HG03460 (cell line): ENCODE measurements at regions not wholly inside any gene's neighbourhood (a gene's known extent, or its start where the extent isn't known, plus 50 kb on each side); places are given as distances from the start of the nearest gene placed in this dataset.
"Not testable (repeated sequence)": the region's sequence is repeated elsewhere in the genome, so short reads cannot be mapped to it uniquely, and the experiment has no call there.

Source experiments
- ATAC-seq: cut with Tn5 transposase; IDR thresholded peaks from one replicate; pipeline ENCODE4 v1.9.1; 2021; ENCODE audit not compliant: unreplicated experiment

DNA sequence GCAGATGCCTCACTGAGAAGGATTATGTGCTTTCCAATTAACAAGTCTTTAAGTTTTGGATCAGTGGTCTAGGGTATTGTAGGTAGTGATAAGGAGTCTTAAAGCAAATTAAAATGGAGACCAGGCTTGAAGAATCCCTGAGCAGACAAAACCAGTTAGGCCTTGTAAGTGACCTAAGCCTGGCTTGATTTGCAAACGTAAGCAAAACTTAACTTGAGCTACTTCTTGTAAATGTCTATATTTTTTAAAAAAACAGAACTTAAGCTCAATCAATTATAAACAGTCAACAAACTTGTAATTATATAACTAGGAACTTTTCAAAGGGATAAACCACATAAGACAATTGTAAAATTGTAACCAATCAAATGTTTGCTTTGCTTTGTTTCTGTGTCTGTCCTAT lies 72.7 kb upstream of the NALF2 start:
- no peak for ATAC-seq

DNA sequence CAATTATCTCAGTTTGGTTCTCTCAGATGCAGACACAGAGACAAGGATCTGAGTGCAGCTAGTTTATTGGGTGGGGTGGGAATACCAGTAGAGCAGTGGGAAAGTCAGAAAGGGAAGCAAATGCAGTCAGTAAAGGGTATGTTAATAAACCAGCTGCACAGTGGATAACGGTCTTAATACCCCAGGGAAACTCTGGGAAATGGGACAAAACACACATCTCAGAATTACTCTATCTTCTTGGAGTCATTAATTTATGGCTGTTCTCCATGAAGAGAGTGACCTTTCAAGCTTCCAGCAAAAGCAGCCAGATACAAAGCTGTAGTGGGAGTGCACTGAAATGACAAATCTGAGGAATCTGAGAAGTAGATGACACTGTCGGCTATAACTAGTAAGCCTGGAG lies 73.3 kb upstream of the NALF2 start:
- ATAC-seq: no peak

DNA sequence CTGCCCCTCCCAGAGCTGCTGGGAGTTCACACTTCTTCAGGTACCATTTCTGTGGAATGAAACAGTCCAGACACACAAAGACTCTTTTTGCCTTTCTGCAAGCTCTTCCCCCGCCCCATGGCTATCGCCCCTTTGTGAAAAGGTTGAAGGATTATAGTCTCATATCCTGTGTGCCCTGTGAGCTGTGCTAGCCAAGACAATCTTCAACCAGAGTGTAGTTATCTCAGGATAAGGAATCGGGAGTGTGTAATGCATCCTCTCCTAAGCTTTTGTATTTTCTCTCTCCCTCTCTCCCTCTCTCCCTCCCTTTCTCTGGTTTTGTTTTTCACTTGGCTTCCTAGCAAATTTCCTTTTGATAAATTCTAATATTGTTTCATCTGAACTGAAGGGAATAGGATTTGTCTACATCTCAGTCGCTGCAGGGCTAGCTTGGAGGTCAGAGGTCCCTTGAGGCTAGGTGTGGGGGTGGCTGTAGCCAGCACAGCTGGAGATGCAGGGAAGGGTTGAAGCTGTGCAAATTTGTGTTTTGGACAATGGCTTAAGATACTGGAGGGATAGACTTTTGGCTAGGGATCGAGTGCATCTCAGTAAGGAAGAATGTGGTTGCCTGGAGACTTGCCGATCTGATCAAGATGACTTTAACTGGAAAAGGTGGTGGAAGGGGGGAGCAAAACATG lies 74.6 kb upstream of the NALF2 start:
- no peak for ATAC-seq

GRCh38 chrX:69428216-69428615 lies 75.9 kb upstream of the NALF2 start:
- no peak for ATAC-seq

DNA sequence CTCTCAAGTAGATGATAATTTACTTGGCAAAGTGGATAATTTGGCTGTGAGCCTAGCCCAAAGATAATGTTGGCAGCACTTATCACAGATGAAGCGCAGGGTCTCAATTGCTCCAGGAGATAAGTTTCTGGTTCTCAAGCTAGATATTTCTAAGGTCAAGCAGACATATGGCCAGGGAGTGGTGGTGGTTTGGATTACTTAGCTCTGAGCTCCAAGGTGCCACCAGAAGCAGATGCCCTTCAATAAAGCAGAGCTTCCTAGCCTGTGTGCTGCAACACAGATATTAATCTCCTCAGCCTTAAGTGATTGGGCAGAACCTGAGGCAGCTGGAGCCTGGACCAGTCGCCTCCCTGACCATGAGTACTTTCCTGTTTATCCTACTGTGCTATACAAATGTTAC lies 79.2 kb upstream of the NALF2 start:
- ATAC-seq: no peak

DNA sequence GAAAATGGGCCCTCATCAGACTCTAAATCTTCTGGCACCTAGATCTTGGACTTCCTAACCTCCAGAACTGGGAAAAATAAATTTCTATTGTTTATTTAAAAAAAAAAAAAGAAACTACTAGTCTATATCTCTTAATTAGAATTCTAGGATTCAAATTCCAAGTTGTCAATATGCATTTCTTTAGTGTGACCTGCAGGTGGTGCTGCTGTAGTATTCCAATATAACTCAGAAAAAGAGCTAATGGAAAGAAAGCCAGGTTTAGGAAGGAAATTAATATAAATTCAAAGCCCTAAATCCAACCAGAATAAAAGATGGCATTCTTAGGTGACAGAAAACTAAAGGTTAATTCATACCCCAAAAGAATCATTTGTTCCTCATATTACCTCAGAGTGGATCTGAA lies 80.0 kb upstream of the NALF2 start:
- no peak for ATAC-seq

- ATAC-seq: not testable (repeated sequence)
These were observed 81.9 kb upstream of the NALF2 start for GRCh38 chrX:69422208-69422607.

GRCh38 chrX:69415698-69416097 lies 88.4 kb upstream of the NALF2 start:
- no peak for ATAC-seq

DNA sequence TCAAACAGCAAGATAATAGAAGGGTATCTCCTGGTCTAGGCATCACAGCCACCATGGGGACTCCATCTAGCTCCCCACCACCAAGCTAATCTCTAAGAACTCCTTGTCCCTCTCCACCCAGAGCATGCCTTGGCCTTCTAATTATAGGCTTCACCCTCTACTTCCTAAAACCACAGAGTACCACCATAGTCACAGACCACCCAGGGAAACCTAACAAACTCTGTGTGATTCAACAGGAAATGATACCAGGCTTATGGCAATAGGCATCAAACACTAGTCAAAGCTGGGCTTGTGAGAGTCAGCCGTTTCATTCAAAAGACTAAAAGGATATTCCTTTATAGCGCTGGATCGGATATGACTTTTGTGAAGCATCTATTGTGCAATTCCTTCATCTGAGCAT lies 91.5 kb upstream of the NALF2 start:
- no peak for ATAC-seq

DNA sequence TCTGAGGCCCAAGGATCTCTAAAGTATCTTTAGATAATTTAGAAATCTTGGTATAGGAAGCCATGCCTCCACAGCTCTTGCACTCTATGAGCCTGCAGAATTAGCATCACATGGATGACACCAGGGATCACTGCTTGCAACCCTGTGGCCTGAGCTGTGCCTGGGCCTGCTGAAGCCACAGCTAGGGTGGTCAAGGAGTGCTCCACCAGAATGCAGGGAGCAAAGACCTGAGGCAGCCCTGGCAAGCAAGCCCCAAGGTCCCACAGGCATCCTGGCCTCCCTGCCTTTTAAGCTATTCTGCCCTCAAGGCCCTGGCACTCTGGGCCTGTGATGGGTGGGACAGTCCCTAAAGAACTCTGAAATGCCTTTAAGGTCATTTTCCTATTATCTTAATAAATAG lies 105.2 kb upstream of the NALF2 start:
- ATAC-seq: no peak

DNA sequence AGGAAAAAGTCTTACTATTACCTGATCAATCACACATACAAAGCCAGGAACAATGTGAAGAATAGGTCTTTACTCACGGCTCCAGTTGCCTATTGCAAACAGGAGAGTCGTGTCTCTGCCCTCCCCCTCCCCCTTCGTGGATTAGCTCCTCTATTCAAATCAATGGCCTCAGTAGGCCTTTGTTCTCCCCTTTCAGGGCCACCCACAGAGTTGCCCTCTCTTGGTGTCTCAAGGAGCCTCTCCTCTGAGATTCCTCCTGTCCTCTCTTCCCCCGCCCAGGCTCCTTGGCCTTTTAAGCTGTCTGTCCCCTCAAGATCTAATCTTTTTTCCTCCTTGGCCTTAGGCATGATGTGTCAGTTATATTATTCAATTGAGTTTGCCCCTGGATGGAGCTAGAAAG lies 107.2 kb upstream of the NALF2 start:
- ATAC-seq: no peak

DNA sequence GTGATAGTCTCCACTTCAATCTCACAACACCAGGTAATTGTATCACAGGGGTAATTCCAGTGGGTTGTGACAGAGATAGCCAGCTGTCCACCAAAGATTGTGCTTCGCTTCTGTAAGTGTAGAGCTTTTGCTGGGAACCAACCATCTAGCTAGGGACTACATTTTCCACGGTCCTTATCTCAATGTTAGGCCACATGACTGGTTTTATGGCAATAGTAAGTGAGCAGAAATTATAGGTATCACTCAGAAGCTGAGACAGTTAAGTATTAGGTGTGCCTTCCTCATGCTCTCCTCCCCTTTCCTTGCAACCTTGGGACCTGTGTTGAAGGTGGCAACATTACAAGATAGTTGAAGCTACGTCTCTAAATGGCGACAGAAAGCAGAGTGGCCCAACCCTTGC lies 108.8 kb upstream of the NALF2 start:
- ATAC-seq: no peak

DNA sequence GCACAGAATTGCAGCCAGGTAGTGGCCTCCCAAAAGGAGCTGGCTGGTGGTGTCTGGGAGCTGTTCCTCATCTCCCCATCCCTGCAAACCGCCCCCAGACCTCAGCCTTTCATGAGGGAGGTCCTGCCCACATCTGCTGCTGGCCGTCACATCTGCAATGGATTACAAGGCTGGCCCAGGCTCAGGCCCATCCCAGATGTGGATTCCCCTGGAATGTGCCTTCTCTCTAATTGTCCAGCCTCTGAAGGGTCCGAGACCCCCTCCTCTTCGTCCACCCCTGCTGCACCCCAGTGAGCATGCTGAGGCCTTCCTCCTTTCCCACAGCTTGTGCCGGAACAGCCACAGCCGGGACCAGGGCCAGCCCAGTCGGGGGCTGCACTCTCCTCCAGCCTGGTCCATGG lies 115.0 kb upstream of the NALF2 start:
- no peak for ATAC-seq

- no peak for ATAC-seq
These were observed 115.6 kb upstream of the NALF2 start for GRCh38 chrX:69388526-69388925.

DNA sequence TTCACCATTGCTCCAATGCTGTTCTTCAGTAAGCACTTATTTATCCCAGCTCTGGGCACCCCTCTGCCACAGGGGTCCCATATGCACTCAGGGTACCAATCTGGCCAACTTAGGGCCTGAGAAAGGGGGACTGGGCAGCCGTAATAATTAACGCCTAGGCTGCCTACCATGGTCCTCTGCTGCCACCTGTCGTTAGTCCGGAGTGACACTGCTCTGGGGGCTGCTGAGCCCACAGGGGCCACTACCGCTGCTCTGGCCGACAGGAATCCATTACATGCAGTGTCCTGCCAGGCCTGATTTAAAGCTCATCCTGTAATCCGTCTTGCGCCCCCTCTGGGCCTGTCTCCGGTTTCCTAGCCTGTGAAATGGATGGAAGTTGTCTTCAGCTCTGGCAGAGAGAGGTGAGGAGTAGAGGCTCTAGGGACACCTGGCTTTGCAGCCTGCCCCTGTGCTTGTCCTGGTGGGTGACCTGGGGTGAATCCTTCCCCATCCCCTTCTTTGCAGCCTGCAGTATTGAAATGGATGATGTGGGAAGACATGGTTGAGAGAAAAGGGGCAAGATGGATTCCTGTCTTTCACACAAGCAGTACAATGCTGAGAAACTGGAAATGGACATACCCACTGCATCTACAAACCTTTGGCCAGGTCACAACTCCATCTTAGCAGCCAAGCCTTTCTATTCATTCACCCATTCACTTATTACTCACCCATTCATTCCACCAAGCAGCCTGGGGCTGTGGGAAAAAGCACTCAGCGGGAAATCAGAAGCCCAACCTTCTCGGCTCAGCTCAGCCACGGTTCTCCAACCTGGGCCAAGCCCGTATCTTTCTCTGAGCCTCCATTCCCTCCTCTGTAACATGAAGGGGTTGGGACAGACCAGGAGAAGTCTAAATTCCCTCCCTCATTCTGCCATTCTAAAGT lies 116.3 kb upstream of the NALF2 start:
- no peak for ATAC-seq

GRCh38 chrX:69386681-69387080 lies 117.4 kb upstream of the NALF2 start:
- ATAC-seq: no peak

DNA sequence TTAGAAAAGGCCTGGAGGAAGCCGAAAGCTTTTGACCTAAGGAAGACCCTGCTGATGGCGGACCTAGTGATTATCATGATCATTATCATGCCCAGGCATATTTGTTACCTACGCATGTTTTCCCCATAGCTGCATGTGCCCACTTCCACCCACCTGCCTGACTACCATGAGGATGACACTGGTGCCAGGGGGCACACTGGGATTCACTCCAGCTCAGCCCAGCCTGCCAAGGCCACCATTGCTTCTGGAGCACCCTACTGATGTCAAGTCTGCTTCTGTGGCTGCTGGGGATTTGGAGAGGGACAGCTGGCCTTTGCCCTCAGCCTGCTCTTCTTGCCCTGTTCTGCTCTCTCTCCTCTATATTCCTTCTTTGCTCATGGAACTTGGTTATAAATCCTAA lies 124.7 kb upstream of the NALF2 start:
- no peak for ATAC-seq

DNA sequence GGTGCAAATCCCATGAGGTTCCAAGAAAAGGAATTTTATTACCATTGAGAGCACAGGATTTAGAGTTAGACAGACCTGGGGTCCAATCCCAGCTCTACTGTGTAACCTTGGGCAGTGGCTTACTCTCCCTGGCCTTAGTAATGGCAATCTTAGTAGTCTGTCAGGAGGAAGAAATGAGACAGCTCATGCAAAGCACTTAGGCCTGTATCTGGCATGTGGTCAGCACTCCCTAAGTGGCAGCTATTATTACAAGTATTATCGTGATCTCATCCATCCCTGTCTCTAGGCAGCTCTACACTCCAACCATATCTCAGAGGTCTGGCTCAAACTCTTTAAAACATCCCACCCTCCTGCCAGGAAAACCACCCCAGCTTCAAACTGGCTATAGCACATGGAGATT lies 129.6 kb upstream of the NALF2 start:
- ATAC-seq: no peak

GRCh38 chrX:69372435-69372834 lies 131.7 kb upstream of the NALF2 start:
- ATAC-seq: no peak

DNA sequence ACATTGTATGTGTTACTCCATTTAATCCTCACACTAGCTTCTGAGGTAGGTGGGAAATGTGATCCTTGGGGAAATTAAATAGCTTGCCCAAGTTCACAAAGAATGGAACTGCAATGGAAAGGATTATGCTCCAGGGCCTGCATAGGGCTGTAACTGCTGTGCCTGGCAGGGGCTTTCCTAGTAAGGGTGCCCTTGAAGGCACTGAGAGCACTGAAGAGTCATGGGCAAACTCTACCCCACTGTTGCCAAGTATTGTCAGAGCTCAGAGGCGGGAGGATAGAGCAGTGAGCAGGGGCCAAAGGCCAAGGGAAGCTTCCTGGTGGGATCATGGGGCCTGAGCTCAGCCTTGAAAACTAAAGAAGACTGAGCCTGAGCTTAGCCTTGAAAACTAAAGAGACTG lies 133.0 kb upstream of the NALF2 start:
- ATAC-seq: no peak

GRCh38 chrX:69369999-69370398 lies 134.1 kb upstream of the NALF2 start:
- ATAC-seq: no peak

- no peak for ATAC-seq
These were observed 137.9 kb upstream of the NALF2 start for GRCh38 chrX:69366183-69366582.

- ATAC-seq: no peak
These were observed 138.4 kb upstream of the NALF2 start for GRCh38 chrX:69365755-69366154.
